HCT116 (cell line): ENCODE measurements at regions not wholly inside any gene's neighbourhood (a gene's known extent, or its start where the extent isn't known, plus 50 kb on each side); places are given as distances from the start of the nearest gene placed in this dataset.

Experiments used
- ATAC-seq: fragments of 200-7000 bp; cut with Tn5 transposase; 2 replicates; pipeline ENCODE4 v1.9.1; 2020; ENCODE audit warnings: mild to moderate bottlenecking, moderate library complexity
- BruUV-seq: library from RNA; stranded (reverse); fragments of 400-500 nt; replicated peaks from 2 replicates; lab custom pipeline; 2021; lab: Mats Ljungman, UMichigan
- CTCF ChIA-PET: fragments of 300-600 bp; sonication (Branson Sonifier 250); formaldehyde crosslinking; loops from one replicate; lab custom pipeline; 2021; ENCODE audit warnings: antibody characterized with exemption; lab: Charles Lee
- POLR2A ChIA-PET: fragments of 300-600, 350-600 bp; sonication (Branson Sonifier 250); formaldehyde crosslinking; loops from one replicate; lab custom pipeline; 2021; ENCODE audit warnings: antibody characterized with exemption; lab: Charles Lee
- RAD21 ChIA-PET, 2 experiments: fragments of 300-600 bp; sonication (Branson Sonifier 250); formaldehyde crosslinking; loops; one replicate each; lab custom pipeline; 2023; ENCODE audit warnings: low total read pairs in 2 of 2; ENCODE audit not compliant: uncharacterized antibody in 2 of 2, unreplicated experiment in 2 of 2, low non-redundant PET in 1 of 2; lab: Charles Lee
- DNase-seq: peaks from one replicate; pipeline ENCODE4 v3.0.0-alpha.2; 2010; ENCODE audit warnings: low read depth, low spot score
- H2AFZ ChIP-seq: fragments of 200-600 bp; shearing (Covaris generic), sonication (generic); 2 replicates; pipeline ENCODE4 v1.6.1; 2017; ENCODE audit warnings: low read depth, mixed run types, mixed read lengths, antibody characterized with exemption, low read length; ENCODE audit not compliant: poor library complexity, severe bottlenecking
- H3K27ac ChIP-seq: 2 replicates; pipeline ENCODE4 v1.5.1; 2012; ENCODE audit warnings: low read depth, low read length
- H3K27me3 ChIP-seq: fragments of 200-600 bp; sonication (generic); 2 replicates; pipeline ENCODE4 v1.6.1; 2016; ENCODE audit warnings: mixed run types, low read length, mixed read lengths; ENCODE audit not compliant: insufficient read depth
- H3K36me3 ChIP-seq, 2 experiments: fragments of 200-500 bp in 1 of 2; fragments of 200-600 bp in 1 of 2; sonication (Bioruptor generic) in 1 of 2; sonication (generic) in 1 of 2; 2 replicates each; pipeline versions ENCODE4 v1.5.1 to v1.6.1; 2014 to 2016; ENCODE audit warnings: low read length in 2 of 2, inconsistent platforms in 1 of 2, mixed read lengths in 1 of 2, mixed run types in 1 of 2; ENCODE audit not compliant: insufficient read depth in 2 of 2, control insufficient read depth in 1 of 2
- H3K4me1 ChIP-seq, 2 experiments: fragments of 200-600 bp in 1 of 2; sonication (generic) in 1 of 2; 2 replicates each; pipeline versions ENCODE4 v1.5.1 to v1.6.1; 2012 to 2017; ENCODE audit warnings: low read length in 2 of 2, inconsistent platforms in 1 of 2, mild to moderate bottlenecking in 1 of 2, mixed read lengths in 1 of 2, mixed run types in 1 of 2, moderate library complexity in 1 of 2; ENCODE audit not compliant: insufficient read depth in 2 of 2, control insufficient read depth in 1 of 2
- H3K4me2 ChIP-seq: fragments of 200-600 bp; sonication (generic); 2 replicates; pipeline ENCODE4 v1.6.1; 2017; ENCODE audit warnings: mixed run types, low read length, mixed read lengths
- H3K4me3 ChIP-seq, 2 experiments: fragments of 200-600 bp in 1 of 2; sonication (generic) in 1 of 2; replicated peaks in 1 of 2; 2 replicates each; pipeline ENCODE4 v1.5.1; 2011 to 2016; ENCODE audit warnings: low read length in 2 of 2, control low read depth in 1 of 2, low read depth in 1 of 2, mild to moderate bottlenecking in 1 of 2, mixed read lengths in 1 of 2, mixed run types in 1 of 2
- H3K79me2 ChIP-seq: fragments of 200-600 bp; sonication (generic); 2 replicates; pipeline ENCODE4 v1.6.1; 2017; ENCODE audit warnings: mild to moderate bottlenecking, mixed run types, low read length, moderate library complexity, mixed read lengths; ENCODE audit not compliant: insufficient read depth
- H3K9ac ChIP-seq: fragments of 200-600 bp; sonication (generic); 2 replicates; pipeline ENCODE4 v1.6.1; 2016; ENCODE audit warnings: low read length, mixed read lengths
- H3K9me2 ChIP-seq: fragments of 200-600 bp; sonication (generic), shearing (Covaris generic); 2 replicates; pipeline ENCODE4 v1.6.1; 2017; ENCODE audit warnings: mixed run types, mild to moderate bottlenecking, moderate library complexity; ENCODE audit not compliant: insufficient read depth
- H3K9me3 ChIP-seq, 2 experiments: fragments of 200-500 bp in 1 of 2; fragments of 200-600 bp in 1 of 2; sonication (Bioruptor generic) in 1 of 2; sonication (generic) in 1 of 2; 2 replicates each; pipeline ENCODE4 v1.6.1; 2014 to 2017; ENCODE audit warnings: low read length in 2 of 2, mixed read lengths in 2 of 2, inconsistent platforms in 1 of 2, low read depth in 1 of 2, mild to moderate bottlenecking in 1 of 2, mixed run types in 1 of 2, moderate library complexity in 1 of 2; ENCODE audit not compliant: control insufficient read depth in 1 of 2, insufficient read depth in 1 of 2
- H4K20me1 ChIP-seq: fragments of 200-600 bp; sonication (generic), shearing (Covaris generic); 2 replicates; pipeline ENCODE4 v1.6.1; 2017; ENCODE audit warnings: mixed run types, mild to moderate bottlenecking, moderate library complexity; ENCODE audit not compliant: insufficient read depth
- CEBPB ChIP-seq: IDR thresholded peaks from 2 replicates; pipeline ENCODE4 v1.6.1; 2012; ENCODE audit warnings: low read depth
- CTCF ChIP-seq, 3 experiments: fragments of 200-600 bp in 1 of 3; sonication (generic) in 1 of 3; IDR thresholded peaks in 2 of 3; conservative IDR thresholded peaks in 1 of 3; 2 replicates each; pipeline ENCODE4 v1.5.1; 2012 to 2017; ENCODE audit warnings: low read depth in 2 of 3, low read length in 2 of 3, antibody characterized with exemption in 1 of 3, borderline replicate concordance in 1 of 3, control low read depth in 1 of 3, mild to moderate bottlenecking in 1 of 3, mixed read lengths in 1 of 3, mixed run types in 1 of 3, moderate library complexity in 1 of 3; ENCODE audit not compliant: insufficient read depth in 1 of 3
- EGR1 ChIP-seq: IDR thresholded peaks from 2 replicates; pipeline ENCODE4 v1.6.1; 2012; ENCODE audit warnings: low read depth
- EZH2 ChIP-seq: fragments of 200-600 bp; sonication (generic); IDR thresholded peaks from 2 replicates; pipeline ENCODE4 v1.6.1; 2017; ENCODE audit warnings: antibody characterized with exemption, mixed run types
- EZH2phosphoT487 ChIP-seq: fragments of 200-600 bp; IDR thresholded peaks from 2 replicates; pipeline ENCODE4 v1.6.1; 2018; ENCODE audit warnings: antibody characterized with exemption, borderline replicate concordance
- MAX ChIP-seq: IDR thresholded peaks from 2 replicates; pipeline ENCODE4 v1.6.1; 2012
- POLR2AphosphoS5 ChIP-seq: IDR thresholded peaks from 2 replicates; pipeline ENCODE4 v1.6.1; 2011; ENCODE audit warnings: mild to moderate bottlenecking, low read depth, low read length, moderate library complexity
- RAD21 ChIP-seq: IDR thresholded peaks from 2 replicates; pipeline ENCODE4 v1.6.1; 2012; ENCODE audit warnings: low read depth, mild to moderate bottlenecking
- SIN3A ChIP-seq: IDR thresholded peaks from 2 replicates; pipeline ENCODE4 v1.6.1; 2012; ENCODE audit warnings: low read depth
- YY1 ChIP-seq: IDR thresholded peaks from 2 replicates; pipeline ENCODE4 v1.6.1; 2011; ENCODE audit warnings: low read length, low read depth, moderate library complexity, mild to moderate bottlenecking; ENCODE audit not compliant: insufficient replicate concordance; ENCODE audit errors: extremely low read depth
- intact Hi-C: fragments of 100-400 bp; cut with micrococcal nuclease; formaldehyde crosslinking; loops from 2 replicates; pipeline ENCODE4 v1.10.0; 2022

- Histone ChIP-seq H3K27ac (no peak overlapping the region), H3K4me3 (no peak overlapping the region), H3K9ac (no peak overlapping the region), H3K79me2 (no peaks in the 10 kb centered on the region), H3K27me3 (no peaks in the 10 kb centered on the region)
- CTCF ChIA-PET, result no interaction called here
- DNase-seq (no peak), ATAC-seq (no peak)
- RAD21 ChIA-PET, result no interaction called here
- intact Hi-C loops, result no loop called here
- POLR2A ChIA-PET, result no interaction called here
- TF ChIP-seq YY1 (no peak), SIN3A (no peak), EZH2 (no peak), CEBPB (no peak), POLR2AphosphoS5 (no peak), CTCF (IDR thresholded peaks at IDR 0.05 in 2 of 3, conservative IDR thresholded peaks at IDR 0.05 in 1 of 3; ENCODE audit: borderline replicate concordance in 1 of 3, insufficient read depth in 1 of 3, low read depth in 2 of 3, low read length in 2 of 3) (no peak), EZH2phosphoT487 (no peak), EGR1 (no peak), MAX (no peak), RAD21 (no peak)
- TF ChIP-seq, all 23 proteins: peak for 0
- H3K36me3 ChIP-seq, result no peaks in the 10 kb centered on the region
- peaks cover 3 to 16% of the 10 kb centered on the region in 2 experiments; a peak in 2 of 4 replicates for H3K9me3 ChIP-seq
- H4K20me1 ChIP-seq, result no peaks in the 10 kb centered on the region
- no peaks in the 10 kb centered on the region for H3K4me1 ChIP-seq
- no peak overlapping the region for H2AFZ ChIP-seq
- BruUV-seq, result no TSS peak
- H3K9me2 ChIP-seq, result no peaks in the 10 kb centered on the region
- no peak overlapping the region for H3K4me2 ChIP-seq
These were observed 138.5 kb upstream of the ARPP21 start for GRCh38 chr3:35500641-35501350.
